Adrenal gland (tissue), 5 donors: ENCODE measurements at regions not wholly inside any gene's neighbourhood (a gene's known extent, or its start where the extent isn't known, plus 50 kb on each side); places are given as distances from the start of the nearest gene placed in this dataset.

Experiments used
- POLR2A ChIP-seq, 2 donors: fragments of 450-650 bp; IDR thresholded peaks; one replicate each; pipeline ENCODE4 v1.6.1; 2017; ENCODE audit warnings: antibody characterized with exemption in 2 of 2, mild to moderate bottlenecking in 2 of 2, moderate library complexity in 1 of 2
- TF ChIP-seq, protein P1 (sequence below), 6 experiments: fragments of 450-650 bp in 4 of 6; fragments of 200-600 bp in 2 of 6; sonication (generic) in 1 of 6; IDR thresholded peaks; 1 replicate in 5 of 6; 2 replicates in 1 of 6; pipeline versions ENCODE4 v1.5.1 to v1.8.0; 2016 to 2021; ENCODE audit warnings: antibody characterized with exemption in 6 of 6, mild to moderate bottlenecking in 2 of 6, moderate library complexity in 1 of 6
- donor health status: DM: no; HTN: no; CAD: no.

DNA sequence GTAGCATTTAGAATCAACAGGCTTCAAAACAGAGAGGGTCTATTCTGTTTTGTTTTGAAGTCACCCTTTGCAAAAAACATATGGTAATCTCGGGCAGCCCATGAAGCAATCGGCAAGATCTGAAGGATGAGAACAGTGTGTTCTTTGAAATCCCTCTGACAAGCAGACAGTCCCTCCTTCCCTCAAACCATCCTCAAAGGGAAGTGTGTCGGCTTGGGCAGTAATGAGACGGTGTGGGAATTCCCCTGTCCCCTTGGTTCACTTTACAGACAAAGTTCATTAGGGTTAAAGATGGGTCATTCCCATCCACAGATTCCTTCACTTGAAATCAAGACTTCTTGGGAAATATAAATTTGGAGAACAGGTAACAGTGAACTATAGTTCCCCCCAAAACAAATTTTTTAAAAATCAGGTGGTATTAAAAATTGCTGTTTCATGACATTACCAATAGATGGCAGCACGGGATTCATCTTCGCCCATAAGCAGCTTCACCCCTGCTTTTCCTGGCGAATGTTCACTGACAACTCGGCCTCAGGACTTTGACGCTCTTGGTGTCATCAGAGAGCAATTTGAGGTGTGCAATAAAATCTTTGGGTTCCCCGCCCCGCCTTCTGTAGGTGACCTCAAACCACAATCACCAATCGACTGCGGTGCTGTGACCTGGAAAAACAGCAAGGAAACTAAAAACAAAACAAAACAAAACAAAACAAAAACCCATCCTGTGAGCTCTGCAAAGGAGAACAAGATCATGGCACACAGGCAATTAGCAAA is 159.3 kb upstream of the TNFAIP3 start:
- TF ChIP-seq POLR2A (IDR thresholded peaks at IDR 0.05): no peak
- TF ChIP-seq, protein P1, sequence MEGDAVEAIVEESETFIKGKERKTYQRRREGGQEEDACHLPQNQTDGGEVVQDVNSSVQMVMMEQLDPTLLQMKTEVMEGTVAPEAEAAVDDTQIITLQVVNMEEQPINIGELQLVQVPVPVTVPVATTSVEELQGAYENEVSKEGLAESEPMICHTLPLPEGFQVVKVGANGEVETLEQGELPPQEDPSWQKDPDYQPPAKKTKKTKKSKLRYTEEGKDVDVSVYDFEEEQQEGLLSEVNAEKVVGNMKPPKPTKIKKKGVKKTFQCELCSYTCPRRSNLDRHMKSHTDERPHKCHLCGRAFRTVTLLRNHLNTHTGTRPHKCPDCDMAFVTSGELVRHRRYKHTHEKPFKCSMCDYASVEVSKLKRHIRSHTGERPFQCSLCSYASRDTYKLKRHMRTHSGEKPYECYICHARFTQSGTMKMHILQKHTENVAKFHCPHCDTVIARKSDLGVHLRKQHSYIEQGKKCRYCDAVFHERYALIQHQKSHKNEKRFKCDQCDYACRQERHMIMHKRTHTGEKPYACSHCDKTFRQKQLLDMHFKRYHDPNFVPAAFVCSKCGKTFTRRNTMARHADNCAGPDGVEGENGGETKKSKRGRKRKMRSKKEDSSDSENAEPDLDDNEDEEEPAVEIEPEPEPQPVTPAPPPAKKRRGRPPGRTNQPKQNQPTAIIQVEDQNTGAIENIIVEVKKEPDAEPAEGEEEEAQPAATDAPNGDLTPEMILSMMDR (IDR thresholded peaks at IDR 0.05): peak; percentile 60 to 87 (median 78)
